C4-2B (cell line): ENCODE measurements at regions not wholly inside any gene's neighbourhood (a gene's known extent, or its start where the extent isn't known, plus 50 kb on each side); places are given as distances from the start of the nearest gene placed in this dataset.

Experiments used
- H3K27ac ChIP-seq: fragments of 450-650 bp; 2 replicates; pipeline ENCODE4 v1.5.1; 2017
- CTCF ChIP-seq: fragments of 450-650 bp; conservative IDR thresholded peaks from 2 replicates; pipeline ENCODE4 v1.5.1; 2017; ENCODE audit warnings: mild to moderate bottlenecking
- ZFX ChIP-seq: fragments of 450-650 bp; IDR thresholded peaks from 2 replicates; pipeline ENCODE4 v1.6.1; 2017

- TF ChIP-seq ZFX: no peak
- no peak overlapping the region for H3K27ac ChIP-seq
Measured at GRCh38 chr3:22885039-22885438, 318.1 kb upstream of the UBE2E2 start.

GRCh38 chr3:22885574-22886341, 317.4 kb upstream of the UBE2E2 start:
- TF ChIP-seq ZFX (no peak), CTCF (no peak)

GRCh38 chr3:22886439-22887068, 316.6 kb upstream of the UBE2E2 start:
- TF ChIP-seq ZFX (no peak), CTCF (no peak)
- H3K27ac ChIP-seq: no peak overlapping the region

More at GRCh38 chr3:22885574-22886341, 317.4 kb upstream of the UBE2E2 start:
- H3K27ac ChIP-seq: no peak overlapping the region

GRCh38 chr3:22887664-22888291, 315.3 kb upstream of the UBE2E2 start:
- no peak overlapping the region for H3K27ac ChIP-seq
- TF ChIP-seq CTCF (peak; percentile 85), ZFX (no peak)

GRCh38 chr3:22893101-22893500, 310.0 kb upstream of the UBE2E2 start:
- TF ChIP-seq ZFX (no peak), CTCF (no peak)

GRCh38 chr3:22893644-22894325, 309.3 kb upstream of the UBE2E2 start:
- H3K27ac ChIP-seq: no peak overlapping the region
- TF ChIP-seq CTCF (no peak), ZFX (no peak)

More at GRCh38 chr3:22893101-22893500, 310.0 kb upstream of the UBE2E2 start:
- H3K27ac ChIP-seq: no peak overlapping the region

GRCh38 chr3:22894865-22895264, 308.3 kb upstream of the UBE2E2 start:
- H3K27ac ChIP-seq: no peak overlapping the region
- TF ChIP-seq CTCF (no peak), ZFX (no peak)
